ENCODE measurements at regions not wholly inside any gene's neighbourhood (a gene's known extent, or its start where the extent isn't known, plus 50 kb on each side); places are given as distances from the start of the nearest gene placed in this dataset.

GRCh38 chr4:164482092-164482404, 271.9 kb upstream of the SMIM31 start:
- TF ChIP-seq CTCF (IDR thresholded peaks at IDR 0.05) (no peak), POLR2A (IDR thresholded peaks at IDR 0.05) (no peak)

Data from heart left ventricle (tissue), 13 donors.